Adrenal gland (tissue), 5 donors: ENCODE measurements at regions not wholly inside any gene's neighbourhood (a gene's known extent, or its start where the extent isn't known, plus 50 kb on each side); places are given as distances from the start of the nearest gene placed in this dataset.

Experiments used
- CTCF ChIP-seq, 6 experiments: fragments of 450-650 bp in 4 of 6; fragments of 200-600 bp in 2 of 6; sonication (generic) in 1 of 6; IDR thresholded peaks; 1 replicate in 5 of 6; 2 replicates in 1 of 6; pipeline versions ENCODE4 v1.5.1 to v1.8.0; 2016 to 2021; ENCODE audit warnings: antibody characterized with exemption in 6 of 6, mild to moderate bottlenecking in 2 of 6, moderate library complexity in 1 of 6
- POLR2A ChIP-seq, 2 donors: fragments of 450-650 bp; IDR thresholded peaks; one replicate each; pipeline ENCODE4 v1.6.1; 2017; ENCODE audit warnings: antibody characterized with exemption in 2 of 2, mild to moderate bottlenecking in 2 of 2, moderate library complexity in 1 of 2
- donor health status: DM: no; HTN: no; CAD: no.

- TF ChIP-seq CTCF (IDR thresholded peaks at IDR 0.05) (no peak), POLR2A (IDR thresholded peaks at IDR 0.05) (no peak)
These were observed 443.7 kb downstream of the TNS1 start for GRCh38 chr2:217559084-217559483.
